Endodermal cell (in vitro differentiated cells): ENCODE measurements at regions not wholly inside any gene's neighbourhood (a gene's known extent, or its start where the extent isn't known, plus 50 kb on each side); places are given as distances from the start of the nearest gene placed in this dataset.
"Not testable (repeated sequence)": the region's sequence is repeated elsewhere in the genome, so short reads cannot be mapped to it uniquely, and the experiment has no call there.

ENCODE experiments used
- DNase-seq: peaks from one replicate; pipeline ENCODE4 v3.0.0-alpha.2; 2017
- H3K27ac ChIP-seq: 2 replicates; pipeline ENCODE4 v1.5.1; 2013; ENCODE audit warnings: mild to moderate bottlenecking, low read depth, low read length, moderate library complexity
- H3K27me3 ChIP-seq: 2 replicates; pipeline ENCODE4 v1.6.1; 2013; ENCODE audit warnings: mild to moderate bottlenecking, low read length, moderate library complexity; ENCODE audit not compliant: insufficient read depth, control insufficient read depth, poor library complexity, severe bottlenecking
- H3K36me3 ChIP-seq: 2 replicates; pipeline ENCODE4 v1.7.0; 2013; ENCODE audit warnings: mild to moderate bottlenecking, low read length, moderate library complexity; ENCODE audit not compliant: control insufficient read depth, insufficient read depth
- H3K4me1 ChIP-seq: one replicate; pipeline ENCODE4 v1.7.0; 2013; ENCODE audit warnings: low read length; ENCODE audit not compliant: control insufficient read depth, insufficient read depth
- H3K4me3 ChIP-seq: 2 replicates; pipeline ENCODE4 v1.5.1; 2013; ENCODE audit warnings: mild to moderate bottlenecking, low read length, moderate library complexity
- H3K9ac ChIP-seq: 2 replicates; pipeline ENCODE4 v1.6.1; 2013; ENCODE audit warnings: mild to moderate bottlenecking, low read length, moderate library complexity; ENCODE audit not compliant: poor library complexity, severe bottlenecking; ENCODE audit errors: extremely low read depth
- H3K9me3 ChIP-seq: 2 replicates; pipeline ENCODE4 v1.6.1; 2013; ENCODE audit warnings: mild to moderate bottlenecking, low read length, moderate library complexity; ENCODE audit not compliant: control insufficient read depth
- H3K27ac Mint-ChIP-seq: 2 replicates; pipeline ENCODE4 v1.8.0; 2020; ENCODE audit warnings: mixed read lengths
- H3K27me3 Mint-ChIP-seq: 2 replicates; pipeline ENCODE4 v1.8.0; 2021; ENCODE audit warnings: mild to moderate bottlenecking, mixed read lengths; ENCODE audit not compliant: insufficient read depth
- H3K36me3 Mint-ChIP-seq: 2 replicates; pipeline ENCODE4 v1.8.0; 2020; ENCODE audit warnings: low read depth, mixed read lengths
- H3K4me1 Mint-ChIP-seq: 2 replicates; pipeline ENCODE4 v1.8.0; 2020; ENCODE audit warnings: mixed read lengths
- H3K4me3 Mint-ChIP-seq: 2 replicates; pipeline ENCODE4 v1.8.0; 2020; ENCODE audit warnings: mild to moderate bottlenecking, moderate library complexity, mixed read lengths
- H3K9me3 Mint-ChIP-seq: 2 replicates; pipeline ENCODE4 v1.8.0; 2020; ENCODE audit warnings: mild to moderate bottlenecking, mixed read lengths
- CTCF ChIP-seq: fragments of 200-600 bp; sonication (generic); conservative IDR thresholded peaks from 2 replicates; pipeline ENCODE4 v1.5.0; 2021; ENCODE audit warnings: antibody characterized with exemption, mild to moderate bottlenecking
- WGBS, 2 experiments: methylation state at CpG; one replicate each; pipeline versions ENCODE4 v1.1.5 to v1.1.7; 2013; ENCODE audit warnings: missing lambda C conversion rate in 2 of 2, mixed read lengths in 1 of 2; ENCODE audit not compliant: insufficient coverage in 1 of 2, insufficient read length in 1 of 2; 5-methylcytosine and 5-hydroxymethylcytosine counted together

DNA sequence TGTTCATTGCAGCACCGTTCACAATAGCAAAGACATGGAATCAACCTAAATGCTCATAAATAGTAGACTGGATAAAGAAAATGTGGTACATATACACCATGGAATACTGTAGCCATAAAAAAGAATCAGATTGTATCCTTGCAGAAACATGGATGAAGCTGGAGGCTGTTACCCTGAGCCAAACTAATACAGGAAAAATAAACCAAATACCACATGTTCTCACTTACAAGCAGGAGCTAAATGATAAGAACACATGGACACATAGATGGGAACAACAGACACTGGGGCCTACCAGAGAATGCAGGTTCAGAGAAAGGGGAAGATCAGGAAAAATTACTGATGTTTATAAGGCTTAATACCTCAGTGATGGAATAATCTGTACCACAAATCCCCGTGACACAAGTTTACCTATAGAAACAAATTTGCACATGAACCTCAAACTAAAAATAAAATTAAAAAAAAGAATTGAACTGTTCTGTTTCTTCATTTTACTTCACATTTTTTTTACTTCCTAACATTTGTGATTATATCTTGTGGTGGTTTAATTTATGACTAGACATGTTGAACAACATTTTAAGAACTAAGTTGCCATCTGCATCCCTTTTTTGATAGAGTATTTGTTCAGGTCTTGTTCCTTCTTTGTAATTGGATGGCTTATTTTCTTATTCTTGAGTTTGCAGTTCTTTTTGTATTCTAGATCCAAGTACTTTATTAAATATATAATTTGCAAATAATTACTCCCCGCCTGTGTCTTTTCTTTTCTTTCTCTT is 835.2 kb downstream of the FSCB start:
- no peak overlapping the region for H3K4me3 ChIP-seq
- no peaks in the 10 kb centered on the region for H3K4me1 ChIP-seq
- TF ChIP-seq CTCF = no peak
- H3K9ac ChIP-seq = no peak overlapping the region
- Mint-ChIP-seq H3K27ac (no peak overlapping the region), H3K4me1 (no peaks in the 10 kb centered on the region), H3K36me3 (no peaks in the 10 kb centered on the region), H3K9me3 (no peaks in the 10 kb centered on the region), H3K27me3 (no peaks in the 10 kb centered on the region), H3K4me3 (no peak overlapping the region)
- DNase-seq = no peak
- no peaks in the 10 kb centered on the region for H3K9me3 ChIP-seq
- no peaks in the 10 kb centered on the region for H3K36me3 ChIP-seq
- WGBS, 2 experiments = 93% methylated on average over 2 of the region's 3 CpGs; no CpG with 5 or more reads in 1 of the 2 experiments
- H3K27me3 ChIP-seq = no peaks in the 10 kb centered on the region
- no peak overlapping the region for H3K27ac ChIP-seq

- no peaks in the 10 kb centered on the region for H3K4me1 ChIP-seq
- no peaks in the 10 kb centered on the region for H3K36me3 ChIP-seq
- H3K4me3 Mint-ChIP-seq = no peak overlapping the region
- TF ChIP-seq CTCF = no peak
- H3K4me1 Mint-ChIP-seq = no peaks in the 10 kb centered on the region
- no peaks in the 10 kb centered on the region for H3K9me3 ChIP-seq
- WGBS, 2 experiments = 84% methylated on average over 1 of the region's 1 CpG; no CpG with 5 or more reads in 1 of the 2 experiments
- H3K9ac ChIP-seq = no peak overlapping the region
- no peak overlapping the region for H3K4me3 ChIP-seq
- no peak overlapping the region for H3K27ac Mint-ChIP-seq
- H3K36me3 Mint-ChIP-seq = no peaks in the 10 kb centered on the region
- no peaks in the 10 kb centered on the region for H3K9me3 Mint-ChIP-seq
- H3K27me3 ChIP-seq = no peaks in the 10 kb centered on the region
- H3K27me3 Mint-ChIP-seq = no peaks in the 10 kb centered on the region
- no peak overlapping the region for H3K27ac ChIP-seq
- no peak for DNase-seq
These were observed 837.7 kb downstream of the FSCB start for GRCh38 chr14:43669355-43669754.

DNA sequence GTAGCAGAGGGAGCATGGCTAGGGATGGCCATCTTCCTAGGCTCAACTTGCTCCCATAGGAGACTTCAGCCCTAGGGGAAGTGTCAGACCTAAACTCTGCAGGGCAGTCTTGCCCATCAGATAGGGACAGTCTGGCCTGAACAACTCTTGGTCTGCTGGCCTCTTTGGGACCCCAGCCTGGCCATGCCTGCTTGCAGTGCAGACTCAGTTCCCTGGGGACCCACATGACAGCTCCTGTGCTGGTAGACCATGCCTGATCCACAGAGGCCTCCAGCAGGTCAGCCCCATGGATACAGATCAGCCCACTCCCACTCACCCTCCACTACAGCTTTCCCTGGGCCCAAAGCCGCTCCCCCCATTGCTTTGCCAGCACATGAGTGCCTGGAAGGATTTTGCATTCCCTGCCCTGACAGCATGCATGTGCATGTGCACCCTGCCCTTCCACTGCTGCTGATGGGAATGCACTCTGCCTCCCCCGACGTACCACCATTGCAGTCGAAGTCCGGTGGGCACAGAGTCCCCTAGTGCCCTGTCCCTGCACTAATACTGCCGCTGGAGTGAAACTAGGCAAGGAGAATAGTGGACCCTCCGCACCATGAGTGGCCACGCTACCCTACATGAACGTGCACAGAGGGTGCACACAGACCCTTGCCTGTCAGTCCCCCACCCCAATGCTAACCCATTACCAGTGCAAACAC is 841.4 kb downstream of the FSCB start:
- H3K27me3 Mint-ChIP-seq = no peaks in the 10 kb centered on the region
- Histone ChIP-seq H3K9me3 (no peaks in the 10 kb centered on the region), H3K4me3 (no peak overlapping the region), H3K9ac (no peak overlapping the region), H3K27ac (no peak overlapping the region), H3K4me1 (no peaks in the 10 kb centered on the region), H3K36me3 (no peaks in the 10 kb centered on the region), H3K27me3 (no peaks in the 10 kb centered on the region)
- WGBS, 2 experiments = 85 to 93% methylated on average over 5 to 9 of the region's 9 CpGs
- H3K4me3 Mint-ChIP-seq = no peak overlapping the region
- H3K4me1 Mint-ChIP-seq = no peaks in the 10 kb centered on the region
- H3K9me3 Mint-ChIP-seq = no peaks in the 10 kb centered on the region
- no peaks in the 10 kb centered on the region for H3K36me3 Mint-ChIP-seq
- H3K27ac Mint-ChIP-seq = no peak overlapping the region
- no peak for TF ChIP-seq CTCF
- no peak for DNase-seq

DNA sequence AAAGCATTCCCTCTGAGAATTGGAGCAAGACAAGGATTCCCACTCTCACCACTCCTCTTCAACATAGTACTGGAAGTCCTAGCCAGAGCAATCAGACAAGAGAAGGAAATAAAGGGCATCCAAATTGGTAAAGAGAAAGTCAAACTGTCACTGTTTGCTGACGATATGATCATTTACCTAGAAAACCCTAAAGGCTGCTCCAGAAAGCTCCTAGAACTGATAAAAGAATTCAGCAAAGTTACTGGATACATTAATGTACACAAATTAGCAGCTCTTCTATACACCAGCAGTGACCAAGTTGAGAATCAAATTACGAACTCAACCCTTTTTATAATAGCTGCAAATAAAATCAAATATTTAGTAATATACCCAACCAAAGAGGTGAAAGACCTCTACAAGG is 851.9 kb downstream of the FSCB start:
- H3K4me3 Mint-ChIP-seq = not testable (repeated sequence)

More for the DNA sequence above, 851.9 kb downstream of the FSCB start:
- not testable (repeated sequence) for H3K4me3 ChIP-seq, H3K36me3 ChIP-seq, H3K9ac ChIP-seq, DNase-seq, H3K4me1 ChIP-seq, H3K27me3 ChIP-seq, H3K27me3 Mint-ChIP-seq, H3K27ac ChIP-seq, H3K27ac Mint-ChIP-seq, H3K36me3 Mint-ChIP-seq
- WGBS, 2 experiments = 95 to 100% methylated on average over 2 of the region's 2 CpGs
- Mint-ChIP-seq H3K4me1 (peaks cover 12% of the 10 kb centered on the region), H3K9me3 (peaks cover 24% of the 10 kb centered on the region)
- H3K9me3 ChIP-seq = peaks cover 26% of the 10 kb centered on the region
